ENCODE measurements at regions not wholly inside any gene's neighbourhood (a gene's known extent, or its start where the extent isn't known, plus 50 kb on each side); places are given as distances from the start of the nearest gene placed in this dataset.
A peak's percentile ranks its signal among the peaks of the same experiment; 100 is the strongest.

GRCh38 chr11:121839781-121840180 is 276.2 kb downstream of the BLID start:
- ChIA-PET CTCF (no interaction called here), POLR2A (no interaction called here)
- TF ChIP-seq, protein P1, sequence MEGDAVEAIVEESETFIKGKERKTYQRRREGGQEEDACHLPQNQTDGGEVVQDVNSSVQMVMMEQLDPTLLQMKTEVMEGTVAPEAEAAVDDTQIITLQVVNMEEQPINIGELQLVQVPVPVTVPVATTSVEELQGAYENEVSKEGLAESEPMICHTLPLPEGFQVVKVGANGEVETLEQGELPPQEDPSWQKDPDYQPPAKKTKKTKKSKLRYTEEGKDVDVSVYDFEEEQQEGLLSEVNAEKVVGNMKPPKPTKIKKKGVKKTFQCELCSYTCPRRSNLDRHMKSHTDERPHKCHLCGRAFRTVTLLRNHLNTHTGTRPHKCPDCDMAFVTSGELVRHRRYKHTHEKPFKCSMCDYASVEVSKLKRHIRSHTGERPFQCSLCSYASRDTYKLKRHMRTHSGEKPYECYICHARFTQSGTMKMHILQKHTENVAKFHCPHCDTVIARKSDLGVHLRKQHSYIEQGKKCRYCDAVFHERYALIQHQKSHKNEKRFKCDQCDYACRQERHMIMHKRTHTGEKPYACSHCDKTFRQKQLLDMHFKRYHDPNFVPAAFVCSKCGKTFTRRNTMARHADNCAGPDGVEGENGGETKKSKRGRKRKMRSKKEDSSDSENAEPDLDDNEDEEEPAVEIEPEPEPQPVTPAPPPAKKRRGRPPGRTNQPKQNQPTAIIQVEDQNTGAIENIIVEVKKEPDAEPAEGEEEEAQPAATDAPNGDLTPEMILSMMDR (IDR thresholded peaks at IDR 0.05; ENCODE audit: low read depth, low read length): no peak
- H3K9me3 ChIP-seq (ENCODE audit: control insufficient read depth, insufficient read depth, low read length): no peaks in the 10 kb centered on the region
- H3K27me3 ChIP-seq (ENCODE audit: control insufficient read depth, insufficient read depth, low read length): no peaks in the 10 kb centered on the region
- H3K27ac ChIP-seq (ENCODE audit: low read depth, low read length): no peak overlapping the region
- DNase-seq (ENCODE audit: low read depth, low spot score): no peak
- no peak overlapping the region for H3K4me3 ChIP-seq (ENCODE audit: low read depth, low read length)

DNA sequence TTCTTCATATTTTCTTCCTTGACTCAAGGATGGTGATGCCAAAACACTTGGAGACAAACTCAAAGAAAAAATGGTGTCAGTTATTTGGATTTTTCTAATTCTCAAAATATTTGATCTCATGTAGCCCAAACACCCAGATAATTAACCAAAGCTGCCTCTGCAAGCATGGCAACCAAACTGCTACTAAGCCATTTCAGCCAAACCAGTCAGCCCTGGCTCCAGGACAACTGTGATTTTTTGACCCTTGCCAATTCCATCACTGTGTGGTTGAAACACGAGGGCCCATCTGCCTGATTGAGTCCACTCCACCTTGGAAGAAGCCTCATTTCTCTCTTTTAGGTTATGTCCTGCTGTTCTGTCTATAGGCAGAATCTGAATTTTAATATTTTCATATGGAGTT is 277.4 kb downstream of the BLID start:
- H3K9me3 ChIP-seq (ENCODE audit: control insufficient read depth, insufficient read depth, low read length): no peaks in the 10 kb centered on the region
- TF ChIP-seq, protein P1 (IDR thresholded peaks at IDR 0.05; ENCODE audit: low read depth, low read length): no peak

GRCh38 chr11:121833970-121834369 is 282.0 kb downstream of the BLID start:
- CTCF ChIA-PET: no interaction called here
- no peak overlapping the region for H3K4me3 ChIP-seq (ENCODE audit: low read depth, low read length)
- TF ChIP-seq, protein P1 (IDR thresholded peaks at IDR 0.05; ENCODE audit: low read depth, low read length): no peak
- DNase-seq (ENCODE audit: low read depth, low spot score): no peak
- H3K27me3 ChIP-seq (ENCODE audit: control insufficient read depth, insufficient read depth, low read length): no peaks in the 10 kb centered on the region
- H3K27ac ChIP-seq (ENCODE audit: low read depth, low read length): no peak overlapping the region
- peaks cover 4% of the 10 kb centered on the region for H3K9me3 ChIP-seq (ENCODE audit: control insufficient read depth, insufficient read depth, low read length)
- POLR2A ChIA-PET: no interaction called here

More for the DNA sequence above, 277.4 kb downstream of the BLID start:
- no peak overlapping the region for H3K4me3 ChIP-seq (ENCODE audit: low read depth, low read length)
- H3K27me3 ChIP-seq (ENCODE audit: control insufficient read depth, insufficient read depth, low read length): no peaks in the 10 kb centered on the region
- ChIA-PET CTCF (no interaction called here), POLR2A (no interaction called here)
- DNase-seq (ENCODE audit: low read depth, low spot score): no peak
- H3K27ac ChIP-seq (ENCODE audit: low read depth, low read length): no peak overlapping the region

DNA sequence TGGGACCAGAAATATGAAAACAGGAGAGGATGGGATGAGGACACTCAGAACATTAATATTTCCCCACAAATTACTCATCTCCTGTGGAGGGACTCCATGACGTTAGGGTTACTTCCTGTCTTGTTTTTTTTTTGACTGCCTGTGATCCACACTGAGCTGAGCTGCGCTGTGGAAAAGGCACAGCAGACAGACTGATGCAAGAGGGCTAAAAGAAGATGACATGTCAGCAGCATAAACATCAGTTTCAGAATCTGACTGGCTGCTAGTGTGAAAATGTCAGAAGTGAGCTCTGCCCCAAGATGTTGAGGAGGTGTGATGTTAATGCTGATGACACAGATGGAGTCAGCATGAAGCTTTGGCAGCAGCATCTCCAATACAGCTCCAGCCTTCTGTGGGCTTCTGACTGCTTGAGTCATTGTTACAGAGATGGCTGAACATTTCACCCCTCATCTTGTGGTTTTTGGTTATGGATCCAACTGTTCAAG is 286.8 kb downstream of the BLID start:
- H3K27me3 ChIP-seq (ENCODE audit: control insufficient read depth, insufficient read depth, low read length): no peaks in the 10 kb centered on the region
- H3K27ac ChIP-seq (ENCODE audit: low read depth, low read length): peak overlapping the region; percentile 85
- TF ChIP-seq, protein P1 (IDR thresholded peaks at IDR 0.05; ENCODE audit: low read depth, low read length): no peak
- ChIA-PET POLR2A (interaction anchor here (0.6 to 1.3 kb wide), 12 partner anchors 28 to 876 kb away, joined by 3 to 10 read pairs (median 3); no protein-coding TSS in a partner anchor), CTCF (interaction anchor here (1.3 kb wide), 1 partner anchor 173 kb away, joined by 6 read pairs; no protein-coding TSS in a partner anchor)
- DNase-seq (ENCODE audit: low read depth, low spot score): peak; percentile 96
- peaks cover 4% of the 10 kb centered on the region for H3K9me3 ChIP-seq (ENCODE audit: control insufficient read depth, insufficient read depth, low read length)
- H3K4me3 ChIP-seq (ENCODE audit: low read depth, low read length): peak overlapping the region; percentile 2

GRCh38 chr11:121814962-121815361 is 301.1 kb downstream of the BLID start:
- DNase-seq (ENCODE audit: low read depth, low spot score): no peak
- ChIA-PET CTCF (no interaction called here), POLR2A (no interaction called here)
- Histone ChIP-seq H3K9me3 (ENCODE audit: control insufficient read depth, insufficient read depth, low read length) (no peaks in the 10 kb centered on the region; the same call in 1 of the 2 replicates), H3K27ac (ENCODE audit: low read depth, low read length) (no peak overlapping the region), H3K4me3 (ENCODE audit: low read depth, low read length) (no peak overlapping the region), H3K27me3 (ENCODE audit: control insufficient read depth, insufficient read depth, low read length) (no peaks in the 10 kb centered on the region)
- TF ChIP-seq, protein P1 (IDR thresholded peaks at IDR 0.05; ENCODE audit: low read depth, low read length): no peak
